ENCODE measurements at regions not wholly inside any gene's neighbourhood (a gene's known extent, or its start where the extent isn't known, plus 50 kb on each side); places are given as distances from the start of the nearest gene placed in this dataset.

DNA sequence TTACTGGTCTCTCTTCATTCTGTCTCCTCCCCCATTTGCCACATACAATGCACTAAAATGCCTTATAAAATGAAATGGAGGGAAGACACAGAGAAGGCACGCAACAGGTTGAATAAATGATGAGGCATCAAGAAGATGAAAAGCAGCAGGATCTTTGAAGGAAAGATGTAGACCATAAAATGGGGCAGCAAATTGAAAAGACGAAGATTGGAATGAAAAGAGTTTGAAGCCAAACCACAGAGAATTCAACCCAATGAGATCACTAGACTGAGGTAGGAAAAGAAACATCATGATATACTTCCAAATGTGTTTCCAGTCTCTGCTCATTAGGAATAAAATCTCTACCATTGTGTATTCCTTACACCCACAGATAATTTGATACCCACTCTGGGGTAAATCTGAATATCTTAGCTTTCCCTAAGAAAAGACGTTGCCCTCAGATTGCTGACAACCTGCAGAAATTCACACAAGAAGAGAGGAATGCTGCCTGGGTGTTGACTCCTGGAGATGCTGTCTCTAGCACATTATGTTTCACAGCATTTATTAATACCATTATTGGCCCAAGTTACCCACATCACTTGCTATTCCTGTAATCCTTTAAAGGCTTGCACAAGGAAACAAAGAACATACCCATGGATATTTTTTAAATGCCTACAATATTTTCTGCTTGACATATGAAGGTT, 230.9 kb downstream of the LTN1 start:
- CTCF ChIA-PET: no interaction called here
- intact Hi-C loops (cut with micrococcal nuclease; ENCODE audit: unreplicated experiment): no loop called here

DNA sequence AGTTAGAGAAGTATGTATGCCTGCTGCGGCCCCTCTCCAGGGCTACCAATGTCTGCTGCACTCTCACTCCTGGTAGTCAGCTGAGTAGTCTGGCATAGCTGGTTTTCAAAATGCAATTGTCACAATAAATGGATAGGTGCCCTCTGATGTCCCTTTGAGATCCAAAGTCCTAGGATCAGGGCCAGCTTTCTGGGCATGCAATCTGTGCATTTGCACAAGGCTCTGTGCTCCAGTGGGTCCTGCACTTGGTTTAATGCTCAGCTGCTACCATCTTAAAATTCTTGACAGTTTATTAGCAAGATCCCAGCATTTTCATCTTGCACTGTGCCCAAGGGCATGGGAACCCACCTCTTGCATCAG, 233.8 kb downstream of the LTN1 start:
- H3K9me3 ChIP-seq (ENCODE audit: low read depth, low read length, poor library complexity, severe bottlenecking): no peaks in the 10 kb centered on the region
- no TSS peak for BruUV-seq (replicated peaks)
- H3K36me3 ChIP-seq (ENCODE audit: insufficient read depth, low read length, poor library complexity, severe bottlenecking): no peaks in the 10 kb centered on the region
- H3K27ac ChIP-seq (ENCODE audit: low read depth, low read length, poor library complexity, severe bottlenecking): no peak overlapping the region
- ChIA-PET CTCF (no interaction called here), POLR2A (ENCODE audit: low non-redundant PET) (interaction anchor here (0.7 kb wide), 1 partner anchor 423 kb away, joined by 7 read pairs; no protein-coding TSS in a partner anchor)
- no peak for DNase-seq (ENCODE audit: low spot score)
- intact Hi-C loops (cut with micrococcal nuclease; ENCODE audit: unreplicated experiment): no loop called here
- H3K4me1 ChIP-seq (ENCODE audit: insufficient read depth, low read length, poor library complexity, severe bottlenecking): no peaks in the 10 kb centered on the region
- H3K27me3 ChIP-seq (replicated peaks; ENCODE audit: insufficient read depth, low read depth, low read length, poor library complexity): no peaks in the 10 kb centered on the region
- no peak overlapping the region for H3K4me3 ChIP-seq (ENCODE audit: low read depth, low read length, poor library complexity, severe bottlenecking)
- TF ChIP-seq CTCF (conservative IDR thresholded peaks at IDR 0.05; ENCODE audit: low read depth, low read length) (no peak), EZH2 (IDR thresholded peaks at IDR 0.05; ENCODE audit: borderline replicate concordance, low read depth, low read length, poor library complexity, severe bottlenecking) (no peak)

More for the DNA sequence above, 230.9 kb downstream of the LTN1 start:
- no peak overlapping the region for H3K4me3 ChIP-seq (ENCODE audit: low read depth, low read length, poor library complexity, severe bottlenecking)
- no peak overlapping the region for H3K27ac ChIP-seq (ENCODE audit: low read depth, low read length, poor library complexity, severe bottlenecking)
- no peak for TF ChIP-seq CTCF (conservative IDR thresholded peaks at IDR 0.05; ENCODE audit: low read depth, low read length)
- no peak for TF ChIP-seq EZH2 (IDR thresholded peaks at IDR 0.05; ENCODE audit: borderline replicate concordance, low read depth, low read length, poor library complexity, severe bottlenecking)
- H3K36me3 ChIP-seq (ENCODE audit: insufficient read depth, low read length, poor library complexity, severe bottlenecking): no peaks in the 10 kb centered on the region
- H3K9me3 ChIP-seq (ENCODE audit: low read depth, low read length, poor library complexity, severe bottlenecking): no peaks in the 10 kb centered on the region
- DNase-seq (ENCODE audit: low spot score): no peak
- no peaks in the 10 kb centered on the region for H3K4me1 ChIP-seq (ENCODE audit: insufficient read depth, low read length, poor library complexity, severe bottlenecking)
- POLR2A ChIA-PET (ENCODE audit: low non-redundant PET): no interaction called here
- BruUV-seq (replicated peaks): no TSS peak
- H3K27me3 ChIP-seq (replicated peaks; ENCODE audit: insufficient read depth, low read depth, low read length, poor library complexity): no peaks in the 10 kb centered on the region

DNA sequence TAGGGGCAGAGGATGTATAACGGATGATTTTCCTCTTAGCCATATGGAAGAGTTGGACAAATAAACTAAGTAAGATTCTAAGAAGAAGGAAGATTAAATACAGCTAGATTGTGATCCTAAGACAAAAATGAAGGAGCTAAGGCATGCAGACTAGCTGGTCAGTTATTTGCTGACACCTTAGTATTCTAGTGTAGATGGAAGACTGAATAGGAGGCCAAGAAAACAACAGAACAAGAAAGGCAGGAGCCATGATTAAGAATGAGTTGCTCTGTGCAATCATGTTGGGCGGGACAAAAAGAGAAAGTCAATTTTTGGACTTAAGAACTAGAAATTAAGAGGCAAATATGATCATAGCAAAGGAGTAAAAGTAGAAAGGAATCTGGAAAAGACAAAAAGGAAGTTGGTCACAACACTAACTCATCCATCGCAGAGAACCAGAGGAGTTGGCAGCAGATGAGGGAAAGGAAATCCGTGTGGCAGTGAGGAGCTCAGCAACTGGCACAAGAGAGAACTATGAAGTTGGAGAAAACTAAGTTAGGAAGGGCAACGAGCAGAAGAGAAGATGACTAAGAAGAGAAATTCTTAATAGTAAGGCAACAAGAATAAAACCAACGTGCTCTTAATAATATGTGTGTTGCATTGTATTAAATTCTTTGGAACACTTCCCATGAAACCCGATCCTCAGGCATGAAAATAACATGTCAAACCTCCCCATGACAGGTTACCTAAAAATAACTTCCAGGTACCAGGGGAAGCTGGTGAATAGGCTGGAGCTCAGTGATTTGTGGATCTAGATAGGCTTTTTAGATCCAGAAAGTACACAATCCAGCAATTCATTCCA, 234.4 kb downstream of the LTN1 start:
- Histone ChIP-seq H3K4me1 (ENCODE audit: insufficient read depth, low read length, poor library complexity, severe bottlenecking) (no peaks in the 10 kb centered on the region), H3K36me3 (ENCODE audit: insufficient read depth, low read length, poor library complexity, severe bottlenecking) (no peaks in the 10 kb centered on the region), H3K27me3 (replicated peaks; ENCODE audit: insufficient read depth, low read depth, low read length, poor library complexity) (no peaks in the 10 kb centered on the region), H3K9me3 (ENCODE audit: low read depth, low read length, poor library complexity, severe bottlenecking) (no peaks in the 10 kb centered on the region), H3K4me3 (ENCODE audit: low read depth, low read length, poor library complexity, severe bottlenecking) (no peak overlapping the region), H3K27ac (ENCODE audit: low read depth, low read length, poor library complexity, severe bottlenecking) (no peak overlapping the region)
- intact Hi-C loops (cut with micrococcal nuclease; ENCODE audit: unreplicated experiment): no loop called here
- no TSS peak for BruUV-seq (replicated peaks)
- ChIA-PET POLR2A (ENCODE audit: low non-redundant PET) (interaction anchor here (0.7 kb wide), 1 partner anchor 422 kb away, joined by 7 read pairs; no protein-coding TSS in a partner anchor), CTCF (no interaction called here)
- no peak for TF ChIP-seq EZH2 (IDR thresholded peaks at IDR 0.05; ENCODE audit: borderline replicate concordance, low read depth, low read length, poor library complexity, severe bottlenecking)
- TF ChIP-seq CTCF (conservative IDR thresholded peaks at IDR 0.05; ENCODE audit: low read depth, low read length): no peak
- no peak for DNase-seq (ENCODE audit: low spot score)

Measured in A673 (cell line).